Stimulated activated CD8-positive, alpha-beta memory T cell treated with anti-CD3 and anti-CD28 coated beads, Interleukin-7, amount 100 ng/mL, for 1 hour (primary cell): ENCODE measurements at regions not wholly inside any gene's neighbourhood (a gene's known extent, or its start where the extent isn't known, plus 50 kb on each side); places are given as distances from the start of the nearest gene placed in this dataset.

Experiments used
- DNase-seq, 2 donors: peaks; one replicate each; pipeline ENCODE4 v3.0.0-alpha.2; 2020; ENCODE audit warnings: low read depth in 2 of 2

DNA sequence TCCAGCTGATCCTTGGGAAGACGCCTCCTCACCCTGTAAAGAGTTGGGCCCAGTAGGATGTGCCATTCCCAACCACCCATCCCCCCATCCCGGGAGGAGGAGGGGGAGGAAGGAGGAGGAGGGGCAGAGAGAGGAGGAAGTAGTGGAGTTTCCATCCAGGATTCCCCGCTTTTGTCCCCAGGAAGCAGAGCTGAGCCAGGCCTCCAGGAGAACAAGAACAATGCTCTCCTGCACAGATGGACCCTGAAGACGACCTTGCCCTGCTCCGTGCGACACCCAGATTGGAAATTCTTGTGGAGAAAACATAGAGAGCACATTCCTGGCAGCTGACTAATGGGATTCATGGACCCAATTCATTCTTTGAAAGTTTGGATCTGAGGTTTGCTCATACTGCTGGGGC is 132.3 kb upstream of the CRY1 start:
- DNase-seq = no peak

DNA sequence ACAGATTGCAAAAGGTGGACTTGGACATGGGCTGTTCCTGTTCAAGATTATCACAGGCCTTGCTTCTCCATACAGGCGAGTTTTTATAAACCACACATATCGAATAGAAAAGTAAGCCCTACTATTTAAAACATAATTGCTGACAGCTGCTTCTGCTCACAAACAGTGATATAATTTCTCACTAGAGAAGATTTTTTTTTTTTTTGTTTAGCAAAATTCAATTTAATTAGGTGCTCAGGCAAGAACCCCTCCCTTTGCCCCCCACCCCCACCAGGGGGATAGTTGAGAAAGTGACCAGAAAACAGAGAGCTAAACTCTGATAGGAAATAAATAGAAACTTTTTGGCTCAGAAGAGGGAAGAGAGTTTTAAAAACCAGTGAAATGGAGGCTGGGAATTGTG is 132.8 kb upstream of the CRY1 start:
- no peak for DNase-seq

DNA sequence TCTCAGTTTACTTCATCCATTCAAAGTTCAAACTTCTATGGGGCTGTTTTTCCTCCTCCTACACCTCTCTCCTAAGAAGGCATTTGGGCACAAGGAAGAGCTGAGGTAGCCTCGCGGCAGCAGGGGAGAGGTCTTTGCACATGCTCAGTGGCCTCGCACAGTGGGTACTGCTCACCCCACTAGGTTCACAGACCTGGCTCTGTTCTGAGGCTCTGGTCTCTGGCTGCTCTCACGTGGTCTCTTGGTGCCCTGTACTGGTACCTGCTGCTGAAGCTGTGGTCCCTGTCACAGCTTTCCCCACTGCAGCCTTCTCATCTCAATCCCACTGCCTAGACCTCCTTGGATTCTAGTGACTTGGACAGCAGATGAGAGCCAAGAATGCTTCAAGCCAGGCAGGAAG is 134.7 kb upstream of the CRY1 start:
- no peak for DNase-seq

DNA sequence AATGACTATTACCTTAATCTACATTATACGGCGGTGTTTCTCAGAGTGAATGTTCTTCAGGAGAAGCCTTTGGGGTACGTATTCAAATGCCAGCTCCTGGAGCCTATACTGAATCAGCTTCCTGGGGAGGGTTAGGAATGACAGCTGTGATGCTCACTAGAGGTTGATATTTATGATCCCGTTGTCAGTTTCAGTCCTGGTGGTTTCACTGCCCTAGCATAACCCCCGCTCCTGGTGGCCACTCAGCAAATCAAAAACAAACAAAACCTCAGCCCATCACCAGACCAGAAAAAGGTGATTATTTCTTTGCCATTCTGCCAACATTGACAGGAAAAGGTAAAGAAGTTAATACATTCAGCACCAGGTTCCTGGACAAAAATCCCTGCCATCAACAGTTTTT is 136.5 kb upstream of the CRY1 start:
- DNase-seq = no peak

DNA sequence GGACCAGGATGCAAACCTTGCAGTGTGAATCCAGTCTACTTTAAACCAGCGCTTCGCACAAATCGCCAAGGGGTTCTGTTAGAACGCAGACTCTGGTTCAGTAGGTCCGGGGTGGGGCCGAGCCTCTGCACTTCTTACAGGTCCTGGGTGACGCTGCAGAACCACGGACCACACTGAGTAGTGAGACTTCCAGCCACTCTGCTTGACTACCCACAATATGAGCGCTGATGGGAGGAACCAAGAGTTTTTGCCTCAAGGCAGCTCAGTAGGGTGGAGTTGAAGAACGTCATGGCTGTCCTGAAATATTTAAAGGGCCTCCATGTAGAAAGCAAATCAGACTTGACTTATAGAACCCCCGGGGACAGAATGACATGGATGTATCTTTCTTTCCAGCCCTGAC is 138.0 kb upstream of the CRY1 start:
- DNase-seq = no peak

DNA sequence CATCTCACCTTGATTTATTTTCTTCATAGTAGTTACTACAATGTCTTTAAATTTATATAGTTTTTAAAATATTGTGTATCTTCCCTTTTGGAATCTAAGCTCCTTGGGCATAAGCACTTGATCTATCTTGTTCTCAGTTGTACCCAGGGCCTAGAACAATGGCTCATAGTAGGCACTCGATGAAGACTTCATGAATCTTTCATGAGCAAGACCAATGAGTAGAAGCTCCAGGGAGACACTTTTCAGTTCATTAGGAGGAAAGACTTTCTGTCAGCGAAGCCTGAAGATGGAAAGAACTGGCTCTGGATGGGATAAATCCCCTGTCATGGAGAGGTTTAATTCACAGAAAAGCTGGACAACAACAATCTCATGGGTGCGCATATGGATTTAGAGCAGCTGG is 140.2 kb upstream of the CRY1 start:
- no peak for DNase-seq

DNA sequence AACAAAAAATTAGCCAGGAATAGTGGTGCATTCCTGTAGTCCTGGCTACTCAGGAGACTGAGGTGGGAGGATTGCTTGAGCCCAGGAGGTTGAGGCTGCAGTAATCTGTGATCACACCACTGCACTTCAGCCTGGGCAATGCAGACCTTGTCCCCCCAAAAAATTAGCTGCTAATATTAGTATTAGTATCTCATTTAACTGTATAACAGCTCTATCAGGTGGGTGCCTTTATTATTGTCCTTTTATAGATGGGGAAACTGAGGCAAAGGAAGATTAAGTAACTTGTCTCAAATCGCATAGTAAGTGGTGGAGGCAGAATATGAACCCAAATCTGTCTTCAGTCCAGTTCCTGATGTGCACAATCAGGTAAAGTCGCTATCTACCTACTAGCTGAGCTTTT is 142.3 kb upstream of the CRY1 start:
- no peak for DNase-seq

DNA sequence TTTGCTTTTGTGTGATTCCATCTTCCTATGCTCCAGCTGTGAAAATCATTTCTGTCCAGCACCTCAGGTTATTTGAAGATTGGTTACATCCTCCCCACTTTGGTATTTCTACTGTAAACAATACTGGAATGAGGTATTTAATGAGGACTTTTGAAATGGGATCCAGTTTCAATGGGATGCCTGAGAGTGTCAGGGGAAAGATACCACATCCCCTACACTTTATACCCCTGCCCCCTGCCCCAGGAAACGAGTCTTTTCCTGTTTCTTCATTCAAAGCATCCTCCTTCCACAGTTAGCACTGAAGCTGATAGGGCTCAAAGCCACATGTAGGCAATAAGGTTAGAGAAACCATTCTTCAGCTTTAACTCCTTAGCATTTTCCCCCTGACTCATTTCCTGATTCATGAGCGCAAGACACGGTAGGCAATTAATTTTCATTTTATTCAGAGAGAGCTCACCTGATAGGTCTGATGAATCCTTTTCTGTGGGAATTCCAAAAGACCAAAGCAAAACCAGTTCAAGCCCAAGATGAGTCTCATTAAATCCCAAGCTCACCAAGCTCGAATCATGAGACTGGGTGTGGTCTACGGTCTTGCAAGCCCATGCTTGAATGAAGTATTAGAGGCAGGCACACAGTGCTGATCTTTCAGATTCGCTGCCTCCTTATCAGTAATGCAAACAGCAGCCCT is 143.6 kb upstream of the CRY1 start:
- no peak for DNase-seq

DNA sequence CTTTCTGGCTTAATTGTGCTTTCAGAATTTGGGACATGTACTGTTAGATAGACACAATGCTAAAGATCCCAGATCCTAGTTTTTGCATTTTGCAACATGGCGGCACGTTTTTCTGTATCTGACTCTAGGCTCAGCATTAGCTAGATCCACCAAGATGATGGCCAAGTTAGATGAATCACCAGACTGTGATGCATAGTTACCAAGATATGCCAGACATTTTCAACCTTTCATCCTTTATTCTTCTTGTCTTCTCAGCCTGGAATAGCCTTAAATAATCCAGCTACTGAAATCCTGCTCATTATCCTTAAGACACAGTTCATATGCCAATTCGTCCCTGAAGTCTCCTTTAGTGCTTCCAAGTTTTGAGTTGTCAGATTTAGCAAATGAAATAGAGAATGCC is 144.9 kb upstream of the CRY1 start:
- no peak for DNase-seq

DNA sequence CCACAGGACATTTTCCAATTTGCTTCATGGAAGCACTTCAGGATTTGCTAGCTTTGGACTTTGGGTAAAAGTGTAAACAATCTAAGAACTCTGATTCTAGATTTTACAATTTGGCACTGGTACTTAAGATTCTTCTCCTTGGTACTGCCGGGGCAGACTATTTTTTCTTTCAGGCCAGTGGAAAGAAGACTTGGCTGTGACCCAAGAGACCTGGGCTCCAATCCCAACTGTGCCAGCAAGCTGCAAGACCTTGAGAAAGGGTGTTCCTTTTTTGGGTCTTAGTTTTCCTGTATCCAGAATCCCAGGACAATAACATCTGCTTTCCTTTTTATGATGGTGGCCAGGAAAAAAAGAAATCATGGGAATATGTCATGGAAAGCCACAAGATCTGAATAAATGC is 148.1 kb upstream of the CRY1 start:
- no peak for DNase-seq

DNA sequence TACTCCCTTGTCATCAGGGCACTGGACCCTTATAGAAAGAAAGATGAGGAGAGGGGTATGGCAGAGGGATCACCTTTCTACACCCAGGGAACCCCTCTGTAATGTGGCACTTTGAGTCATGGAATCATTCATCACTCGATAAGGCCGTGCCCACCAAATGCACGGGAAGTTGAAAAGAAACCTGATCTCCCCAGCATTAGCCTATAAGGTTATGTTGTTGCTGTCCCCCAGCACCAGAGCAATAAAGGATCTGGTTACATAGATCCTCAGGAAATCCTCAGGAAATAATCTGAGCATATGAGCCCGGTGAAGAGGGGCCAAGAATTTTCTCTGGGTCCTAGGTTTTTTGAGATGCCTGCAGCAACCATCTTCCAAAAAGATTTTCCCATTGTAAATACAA is 148.8 kb upstream of the CRY1 start:
- no peak for DNase-seq

DNA sequence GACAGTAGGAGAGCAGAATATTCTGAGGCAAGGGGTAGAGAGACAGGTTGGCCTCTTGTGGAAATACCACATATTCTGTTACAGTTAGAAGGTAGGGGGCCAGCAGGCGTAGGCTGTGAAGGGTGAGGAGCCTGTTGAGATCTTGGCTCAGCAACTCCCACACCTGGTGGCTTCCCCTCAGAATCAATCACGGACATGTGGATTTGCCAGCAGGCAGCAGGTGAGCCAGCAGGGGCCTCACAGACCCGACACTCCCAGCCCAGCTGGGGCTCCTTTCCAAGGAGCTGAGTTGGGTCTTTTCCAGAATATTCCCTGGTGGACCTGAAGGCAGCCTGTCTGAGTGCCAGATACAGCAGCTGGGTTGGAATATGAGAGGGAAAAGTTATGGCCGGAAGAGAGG is 150.0 kb upstream of the CRY1 start:
- DNase-seq = no peak

DNA sequence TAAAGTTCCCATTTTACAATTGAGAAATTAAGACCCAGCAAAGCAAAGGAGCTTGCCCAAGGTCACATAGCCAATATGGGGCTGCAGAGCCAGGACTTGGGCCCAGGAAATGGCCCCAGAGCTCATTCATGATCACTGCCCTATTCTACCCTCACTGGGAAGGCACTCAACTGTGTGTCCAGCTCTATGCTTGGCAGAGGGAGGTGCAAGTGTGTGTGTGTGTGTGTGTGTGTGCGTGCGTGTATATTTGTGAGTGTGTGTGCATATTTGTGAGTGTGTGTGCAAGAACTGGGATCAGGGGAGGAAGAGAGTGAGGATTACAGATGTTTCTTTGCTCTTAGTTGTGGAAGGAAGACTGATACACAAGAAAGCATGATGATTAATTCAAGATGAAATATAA is 151.2 kb upstream of the CRY1 start:
- DNase-seq = no peak

DNA sequence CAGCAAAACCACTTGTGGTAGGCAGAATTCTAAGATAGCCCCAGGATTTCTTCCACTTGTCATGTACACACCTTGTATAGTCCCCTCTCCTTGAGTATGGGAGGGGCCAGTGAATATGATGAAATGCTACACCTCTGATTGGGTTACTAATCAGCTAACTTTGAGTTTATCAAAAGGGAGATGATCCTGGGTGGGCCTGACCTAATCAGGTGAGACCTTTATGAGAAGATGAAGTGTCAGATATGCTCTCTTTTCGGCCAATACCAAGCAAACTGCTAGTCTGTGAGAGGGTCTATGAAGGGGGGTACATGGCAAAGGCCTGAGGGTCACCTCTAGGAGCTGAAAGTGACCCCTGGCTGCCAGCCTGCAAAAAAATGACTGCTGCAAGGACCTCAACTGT is 154.3 kb upstream of the CRY1 start:
- DNase-seq = no peak

DNA sequence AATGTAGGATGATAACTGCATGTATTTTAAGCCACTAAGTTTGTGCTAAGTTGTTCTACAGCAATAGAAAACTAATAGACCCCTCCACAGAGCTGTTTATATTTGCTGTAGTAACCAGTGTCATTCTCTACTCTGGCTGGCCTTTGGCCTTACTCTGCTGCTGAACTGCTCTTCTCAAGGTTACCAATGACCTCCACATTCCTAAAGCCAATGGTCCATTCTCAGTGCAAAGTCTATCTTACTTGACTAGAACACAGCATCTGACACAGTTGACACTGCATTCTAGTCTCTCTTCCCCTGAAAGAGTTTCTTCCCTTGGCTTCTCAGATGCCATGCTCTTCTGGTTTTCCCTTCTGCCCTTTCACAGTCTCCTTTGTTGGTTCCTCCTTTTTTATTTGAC is 154.8 kb upstream of the CRY1 start:
- DNase-seq = no peak

DNA sequence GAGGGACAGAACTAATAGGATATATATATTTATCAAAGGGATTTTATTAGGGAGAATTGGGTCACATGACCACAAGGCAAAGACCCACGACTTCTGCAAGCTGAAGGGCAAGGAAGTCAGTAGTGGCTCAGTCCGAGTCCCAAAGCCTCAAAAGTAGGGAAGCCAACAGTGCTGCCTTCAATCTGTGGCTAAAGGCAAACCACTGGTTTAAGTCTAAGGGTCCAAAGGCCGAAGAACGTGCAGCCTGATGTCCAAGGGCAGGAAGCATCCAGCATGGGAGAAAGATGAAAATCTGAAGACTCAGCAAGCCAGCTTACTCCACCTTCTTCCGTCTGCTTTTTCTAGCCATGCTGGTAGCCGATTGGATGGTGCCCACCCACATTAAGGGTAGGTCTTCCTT is 157.9 kb upstream of the CRY1 start:
- DNase-seq = no peak

DNA sequence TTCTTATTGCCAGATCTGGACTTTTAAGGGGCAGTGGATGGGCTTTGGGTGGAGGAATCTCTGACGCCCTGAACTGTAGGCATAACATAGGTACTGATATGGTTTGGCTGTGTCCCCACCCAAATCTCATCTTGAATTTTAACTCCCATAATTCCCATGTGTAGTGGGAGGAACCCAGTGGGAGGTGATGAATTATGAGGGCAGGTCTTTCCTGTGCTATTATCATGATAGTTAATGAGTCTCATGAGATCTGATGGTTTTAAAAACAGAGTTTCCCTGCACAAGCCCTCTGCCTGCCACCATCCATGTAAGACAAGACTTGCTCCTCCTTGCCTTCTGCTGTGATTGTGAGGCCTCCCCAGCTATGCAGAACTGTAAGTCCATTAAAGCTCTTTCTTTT is 160.0 kb upstream of the CRY1 start:
- no peak for DNase-seq

DNA sequence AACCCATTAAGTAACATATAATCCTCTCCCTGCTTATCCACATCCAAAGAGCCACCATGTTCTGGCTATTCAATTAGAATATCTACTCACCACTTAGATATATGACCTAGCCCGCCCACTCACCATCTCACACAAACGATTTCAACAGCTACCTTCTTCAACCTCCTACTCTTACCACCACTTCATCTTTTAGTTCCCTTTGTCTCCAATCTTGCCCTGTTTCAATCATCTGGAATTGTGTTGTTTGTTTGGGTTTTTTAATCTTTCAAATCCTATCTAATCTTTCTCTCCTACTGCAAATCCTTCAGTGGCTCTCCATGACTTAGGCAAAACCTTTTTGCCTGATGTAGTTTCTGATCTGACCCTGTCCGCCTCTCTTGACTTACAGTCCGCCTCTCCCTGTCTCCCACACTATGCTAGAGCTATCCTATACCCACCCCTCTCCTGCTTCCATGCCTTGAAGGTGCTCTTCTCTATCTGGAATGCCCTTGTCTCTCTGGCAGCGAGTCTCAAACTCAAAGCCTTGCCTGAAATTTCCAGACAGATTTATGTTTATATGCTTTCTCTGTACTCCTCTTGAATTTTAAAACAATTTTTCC is 161.0 kb upstream of the CRY1 start:
- DNase-seq = no peak

DNA sequence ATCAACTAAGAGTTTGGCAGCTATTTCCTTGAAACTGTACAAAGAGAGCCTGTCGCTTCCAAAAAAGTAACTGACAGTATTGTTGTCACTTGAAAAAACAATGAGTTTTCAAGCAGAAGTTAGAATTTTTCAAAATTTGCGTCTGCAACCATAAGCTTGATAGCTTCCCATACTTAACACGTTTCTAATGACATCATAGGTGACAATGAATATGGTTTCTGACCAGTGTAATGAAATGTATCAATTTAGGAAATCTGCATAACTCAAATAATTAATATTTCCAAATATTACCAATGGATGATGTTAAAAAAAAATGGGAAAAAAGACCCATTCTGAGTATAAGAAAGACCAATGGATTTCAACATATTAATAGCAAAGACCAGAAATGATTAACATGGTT is 165.4 kb upstream of the CRY1 start:
- DNase-seq = no peak

DNA sequence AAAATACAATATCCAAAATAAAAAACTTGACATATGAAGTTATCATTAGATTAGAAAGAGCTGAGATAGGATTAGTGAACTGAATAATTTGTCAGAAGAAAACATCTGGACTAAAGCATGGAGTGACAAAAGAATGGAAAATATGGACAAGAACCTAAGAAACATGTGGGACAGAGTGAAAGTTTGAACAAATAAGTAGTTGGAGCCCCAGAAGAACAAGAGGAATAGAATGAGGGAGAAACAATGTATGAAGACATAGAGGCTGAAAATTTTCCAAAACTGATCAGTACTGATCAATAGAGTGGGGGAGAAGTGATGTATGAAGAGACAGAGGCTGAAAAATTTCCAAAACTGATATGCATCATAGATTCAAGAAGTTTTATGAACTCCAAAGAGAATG is 170.6 kb upstream of the CRY1 start:
- no peak for DNase-seq

DNA sequence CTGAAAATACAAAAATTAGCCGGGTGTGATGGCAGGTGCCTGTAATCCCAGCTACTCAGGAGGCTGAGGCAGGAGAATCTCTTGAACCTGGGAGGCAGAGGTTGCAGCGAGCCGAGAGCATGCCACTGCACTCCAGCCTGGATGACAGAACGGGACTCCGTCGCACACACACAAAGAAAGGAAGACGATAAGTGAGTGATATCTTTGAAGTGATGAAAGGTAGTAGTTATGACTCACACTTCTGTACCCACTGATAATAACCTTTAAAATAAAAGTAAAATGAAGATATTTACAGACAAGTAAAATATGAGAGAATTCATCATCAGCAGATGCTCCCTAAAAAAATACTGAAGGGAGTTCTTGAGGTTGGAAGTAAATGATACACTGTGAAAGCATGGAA is 171.3 kb upstream of the CRY1 start:
- DNase-seq = no peak

DNA sequence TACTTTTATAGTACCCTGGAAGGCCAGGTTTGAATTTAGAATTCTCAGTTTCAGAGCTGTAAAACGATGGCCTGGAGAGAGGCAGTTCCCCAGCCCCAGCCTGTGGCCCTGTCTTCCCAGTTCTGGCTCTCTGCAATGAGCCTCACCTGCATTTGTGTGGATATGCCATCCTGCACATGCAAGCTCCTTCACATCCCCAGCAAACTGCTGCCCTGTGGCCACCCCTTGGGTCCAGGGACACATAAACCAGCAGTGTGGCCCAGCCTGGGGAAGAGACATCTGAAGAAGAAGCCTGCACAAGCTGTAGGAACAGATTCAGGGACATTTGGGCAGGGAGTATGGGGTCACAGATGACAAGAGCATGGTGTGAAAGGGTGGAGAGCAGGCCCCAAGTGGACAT is 174.3 kb upstream of the CRY1 start:
- no peak for DNase-seq

DNA sequence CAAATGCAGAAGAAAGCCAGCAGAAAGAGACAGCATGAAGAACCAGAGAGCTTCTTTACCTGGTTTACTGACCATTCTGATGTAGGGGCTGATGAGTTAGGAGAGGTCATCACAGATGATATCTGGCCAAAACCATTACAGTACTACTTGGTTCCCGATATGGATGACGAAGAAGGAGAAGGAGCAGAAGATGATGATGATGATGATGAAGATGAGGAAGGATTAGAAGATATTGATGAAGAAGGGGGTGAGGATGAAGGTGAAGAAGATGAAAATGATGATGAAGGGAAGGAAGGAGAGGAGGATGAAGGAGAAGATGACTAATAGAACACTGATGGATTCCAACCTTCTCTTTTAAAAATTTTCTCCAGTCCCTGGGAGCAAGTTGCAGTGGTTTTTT is 178.2 kb upstream of the CRY1 start:
- DNase-seq = no peak

DNA sequence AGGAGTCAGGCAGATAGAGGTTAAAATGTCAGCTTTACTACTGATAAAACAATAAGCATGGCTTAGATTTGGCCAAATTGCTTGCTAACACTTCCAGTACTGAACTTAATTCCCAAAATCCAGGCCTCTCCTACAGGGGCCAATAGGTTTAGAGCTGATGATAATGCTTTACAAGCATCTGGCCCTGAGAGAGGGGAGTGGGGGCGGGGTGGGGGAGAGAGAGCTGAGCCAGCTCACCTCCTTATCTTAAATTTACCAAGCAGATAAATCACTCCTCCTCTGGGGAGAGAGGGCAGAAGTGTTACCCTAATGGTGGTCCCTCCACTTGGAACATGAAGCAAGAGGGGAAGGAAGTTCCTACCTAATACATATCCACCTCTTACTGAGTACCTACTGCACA is 182.2 kb upstream of the CRY1 start:
- no peak for DNase-seq
